Right lobe of liver (tissue), 4 donors: ENCODE measurements at regions not wholly inside any gene's neighbourhood (a gene's known extent, or its start where the extent isn't known, plus 50 kb on each side); places are given as distances from the start of the nearest gene placed in this dataset.

ENCODE experiments used
- CTCF ChIP-seq, 4 donors: fragments of 200-600 bp in 3 of 4; fragments of 450-650 bp in 1 of 4; IDR thresholded peaks; one replicate each; pipeline versions ENCODE4 v1.5.1 to v1.8.0; 2016 to 2022; ENCODE audit warnings: antibody characterized with exemption in 4 of 4, mild to moderate bottlenecking in 2 of 4
- POLR2A ChIP-seq: fragments of 450-650 bp; IDR thresholded peaks from one replicate; pipeline ENCODE4 v1.6.1; 2017; ENCODE audit warnings: antibody characterized with exemption, mild to moderate bottlenecking
- donor health status: DM: no; HTN: no; CAD: no.
- donor health status: DM: no; HTN: no; CAD: no.
- donor health status: DM: no; HTN: yes; CAD: no.

GRCh38 chr16:5323284-5324141, 225.9 kb upstream of the EEF2KMT start:
- TF ChIP-seq CTCF (IDR thresholded peaks at IDR 0.05) (no peak), POLR2A (no peak)
